Smooth muscle cell of the brain vasculature (primary cell): ENCODE measurements at regions not wholly inside any gene's neighbourhood (a gene's known extent, or its start where the extent isn't known, plus 50 kb on each side); places are given as distances from the start of the nearest gene placed in this dataset.

ENCODE experiments used
- DNase-seq: peaks from one replicate; pipeline ENCODE4 v3.0.0-alpha.2; 2012; ENCODE audit warnings: low read depth, low spot score

- DNase-seq, result no peak
These were observed 80.5 kb upstream of the PUM3 start for GRCh38 chr9:2924380-2924768.

- DNase-seq, result no peak
These were observed 80.0 kb upstream of the PUM3 start for GRCh38 chr9:2923766-2924379.

- peak; percentile 9 for DNase-seq
These were observed 75.5 kb upstream of the PUM3 start for GRCh38 chr9:2919347-2919746.

GRCh38 chr9:2916382-2916985 is 72.6 kb upstream of the PUM3 start:
- no peak for DNase-seq

- DNase-seq, result no peak
These were observed 69.1 kb upstream of the PUM3 start for GRCh38 chr9:2913026-2913425.

GRCh38 chr9:2907411-2907810 is 63.5 kb upstream of the PUM3 start:
- no peak for DNase-seq

GRCh38 chr9:2904242-2904930 is 60.5 kb upstream of the PUM3 start:
- DNase-seq, result no peak
